HepG2 (cell line): ENCODE measurements at regions not wholly inside any gene's neighbourhood (a gene's known extent, or its start where the extent isn't known, plus 50 kb on each side); places are given as distances from the start of the nearest gene placed in this dataset.

Source experiments
- ATAC-seq: fragments of 200-7000 bp; cut with Tn5 transposase; 3 replicates; pipeline ENCODE4 v1.9.1; 2020; ENCODE audit warnings: mild to moderate bottlenecking, moderate library complexity
- BruUV-seq: library from RNA; stranded (reverse); fragments of 400-500 nt; replicated peaks from 2 replicates; lab custom pipeline; 2021; lab: Mats Ljungman, UMichigan
- CTCF ChIA-PET: fragments of 300-600 bp; formaldehyde crosslinking; extraction: SDS; loops from one replicate; lab custom pipeline; 2021; ENCODE audit warnings: low total read pairs, inconsistent platforms, low intra/inter-chr PET ratio; lab: Yijun Ruan, JAX
- POLR2A ChIA-PET: fragments of 350-600 bp; sonication (Branson Sonifier 250); formaldehyde crosslinking; loops from one replicate; lab custom pipeline; 2020; ENCODE audit warnings: antibody characterized with exemption, inconsistent platforms; lab: Yijun Ruan, JAX
- DNase-seq: peaks from one replicate; pipeline ENCODE4 v3.0.0-alpha.2; 2015; ENCODE audit warnings: low spot score
- FAIRE-seq: peaks from 3 replicates; lab custom pipeline; 2011; peaks lifted over from hg19 to GRCh38; lab: Jason Lieb, UNC
- H2AFZ ChIP-seq: one replicate; pipeline ENCODE4 v1.6.1; 2011; ENCODE audit warnings: low read length, inconsistent platforms
- H3K27ac ChIP-seq: fragments of 300-600 bp; 3 replicates; pipeline ENCODE4 v1.8.0; 2011; ENCODE audit warnings: mixed run types, mild to moderate bottlenecking, mixed read lengths, low read length, inconsistent platforms; ENCODE audit not compliant: insufficient read depth; ENCODE audit errors: extremely low read length
- H3K27me3 ChIP-seq, 2 experiments: fragments of 200-600 bp in 1 of 2; 2 replicates in 1 of 2; 3 replicates in 1 of 2; pipeline versions ENCODE4 v1.6.0 to v1.8.0; 2011; ENCODE audit warnings: low read length in 2 of 2, mild to moderate bottlenecking in 2 of 2, moderate library complexity in 2 of 2, inconsistent platforms in 1 of 2; ENCODE audit not compliant: insufficient read depth in 2 of 2, control insufficient read depth in 1 of 2
- H3K36me3 ChIP-seq, 2 experiments: fragments of 200-600 bp in 1 of 2; replicated peaks in 1 of 2; 2 replicates in 1 of 2; 3 replicates in 1 of 2; pipeline versions ENCODE4 v1.5.1 to v1.8.0; 2011; ENCODE audit warnings: low read length in 2 of 2, inconsistent platforms in 1 of 2; ENCODE audit not compliant: insufficient read depth in 2 of 2, control insufficient read depth in 1 of 2
- H3K4me1 ChIP-seq: 2 replicates; pipeline ENCODE4 v1.5.1; 2012; ENCODE audit warnings: low read length, inconsistent platforms; ENCODE audit not compliant: insufficient read depth
- H3K4me2 ChIP-seq: 2 replicates; pipeline ENCODE4 v1.6.0; 2011; ENCODE audit warnings: low read depth, low read length, inconsistent platforms
- H3K4me3 ChIP-seq, 3 experiments: fragments of 200-600 bp in 1 of 3; sonication (generic), shearing (Covaris generic) in 1 of 3; replicated peaks in 1 of 3; 2 replicates each; pipeline ENCODE4 v1.5.1; 2011 to 2016; ENCODE audit warnings: low read length in 3 of 3, inconsistent platforms in 2 of 3, low read depth in 2 of 3, mild to moderate bottlenecking in 2 of 3, control low read depth in 1 of 3, mixed read lengths in 1 of 3; ENCODE audit not compliant: insufficient read depth in 1 of 3
- H3K79me2 ChIP-seq: one replicate; pipeline ENCODE4 v1.6.1; 2011; ENCODE audit warnings: low read length, inconsistent platforms; ENCODE audit not compliant: insufficient read depth
- H3K9ac ChIP-seq: 2 replicates; pipeline ENCODE4 v1.6.0; 2011; ENCODE audit warnings: mild to moderate bottlenecking, low read depth, low read length, inconsistent platforms; ENCODE audit not compliant: insufficient read depth
- H3K9me3 ChIP-seq: 2 replicates; pipeline ENCODE4 v1.5.1; 2012; ENCODE audit warnings: mild to moderate bottlenecking, low read length
- H4K20me1 ChIP-seq: 2 replicates; pipeline ENCODE4 v1.6.0; 2011; ENCODE audit warnings: inconsistent platforms, mild to moderate bottlenecking, low read length, moderate library complexity; ENCODE audit not compliant: insufficient read depth
- MATR3 ChIP-seq: sonication (generic); formaldehyde crosslinking; IDR thresholded peaks from 2 replicates; pipeline ENCODE4 v1.4.0; 2020; ENCODE audit warnings: missing genetic modification reagents
- MEF2D ChIP-seq: sonication (generic); formaldehyde crosslinking; IDR thresholded peaks from 2 replicates; pipeline ENCODE4 v1.5.1; 2020; ENCODE audit warnings: mild to moderate bottlenecking, missing genetic modification reagents
- ZKSCAN8 ChIP-seq: IDR thresholded peaks from 2 replicates; pipeline ENCODE4 v1.6.1; 2016; ENCODE audit warnings: borderline replicate concordance, missing genetic modification reagents, missing compliant biosample characterization
- ZNF75D ChIP-seq: sonication (generic); formaldehyde crosslinking; IDR thresholded peaks from 2 replicates; pipeline ENCODE4 v1.8.1; 2023; ENCODE audit warnings: missing genetic modification reagents, mild to moderate bottlenecking, borderline replicate concordance
- ZZZ3 ChIP-seq: sonication (generic); formaldehyde crosslinking; IDR thresholded peaks from 2 replicates; pipeline ENCODE4 v1.4.0; 2020; ENCODE audit warnings: missing genetic modification reagents, mild to moderate bottlenecking, borderline replicate concordance
- WGBS: methylation state at CpG from one replicate; pipeline ENCODE4 v1.1.6; 2017; ENCODE audit warnings: low lambda C conversion rate; 5-methylcytosine and 5-hydroxymethylcytosine counted together
- in situ Hi-C: cut with HindIII; loops from 2 replicates; pipeline ENCODE4 v1.10.0; 2017; ENCODE audit warnings: low pct_unique_long_range_greater_than_20kb; ENCODE audit not compliant: extremely low pct_ligation_motif_present
- intact Hi-C: fragments of 100-400 bp; cut with micrococcal nuclease; formaldehyde crosslinking; loops from one replicate; pipeline ENCODE4 v1.10.0; 2022; ENCODE audit not compliant: unreplicated experiment
- TF ChIP-seq, protein P1 (sequence below): sonication (generic); formaldehyde crosslinking; IDR thresholded peaks from 2 replicates; pipeline ENCODE4 v1.4.0; 2020; ENCODE audit warnings: missing genetic modification reagents

DNA sequence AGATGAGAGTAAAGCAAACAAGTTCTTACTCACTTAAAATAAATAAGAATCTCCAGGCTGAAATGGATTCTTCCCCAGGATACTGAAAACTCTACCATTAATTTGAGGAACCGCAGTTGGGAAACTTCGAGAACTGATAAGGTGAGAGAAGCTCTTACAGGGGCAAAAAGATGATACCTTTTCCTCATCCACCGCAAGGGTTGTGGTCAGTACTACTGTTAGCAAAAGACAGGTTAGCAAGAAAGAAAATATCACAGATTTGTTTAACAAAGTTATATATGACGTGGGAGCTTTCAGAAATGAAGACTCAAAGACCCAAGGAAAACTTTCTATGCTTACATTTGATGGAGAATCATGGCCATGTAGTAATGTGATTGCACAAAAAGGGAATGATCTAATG, 441.6 kb downstream of the PCNX1 start:
- Histone ChIP-seq H4K20me1 (no peaks in the 10 kb centered on the region), H3K4me3 (no peak overlapping the region), H3K9me3 (no peaks in the 10 kb centered on the region), H3K4me2 (no peak overlapping the region), H3K4me1 (no peaks in the 10 kb centered on the region), H3K79me2 (peaks cover 13% of the 10 kb centered on the region), H2AFZ (no peak overlapping the region), H3K9ac (no peak overlapping the region), H3K27me3 (no peaks in the 10 kb centered on the region; a peak in 1 of 5 replicates), H3K36me3 (no peaks in the 10 kb centered on the region), H3K27ac (no peak overlapping the region)
- in situ Hi-C loops (no loop called here), intact Hi-C loops (no loop called here)
- BruUV-seq: no TSS peak
- 95% methylated on average over 4 of the region's 4 CpGs for WGBS
- DNase-seq (no peak), FAIRE-seq (no peak), ATAC-seq (no peak)
- POLR2A ChIA-PET: no interaction called here
- TF ChIP-seq ZKSCAN8 (CRISPR knock-in tag): no peak
- CTCF ChIA-PET: no interaction called here

DNA sequence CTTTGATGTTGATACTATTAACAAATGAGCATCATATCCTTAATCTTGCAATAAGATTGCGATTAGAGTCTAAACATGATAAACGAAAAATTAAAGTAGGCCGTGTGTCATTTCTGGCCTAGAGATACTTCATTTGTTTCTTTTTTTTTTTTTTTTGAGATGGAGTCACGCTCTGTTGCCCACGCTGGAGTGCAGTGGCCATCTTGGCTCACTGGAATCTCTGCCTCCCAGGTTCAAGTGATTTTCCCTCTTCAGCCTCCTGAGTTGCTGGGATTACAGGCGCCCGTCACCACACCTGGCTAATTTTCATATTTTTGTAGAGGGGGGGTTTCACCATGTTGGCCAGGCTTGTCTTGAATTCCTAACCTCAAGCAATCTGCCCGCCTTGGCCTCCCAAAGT, 446.9 kb downstream of the PCNX1 start:
- intact Hi-C loops: no loop called here
- Histone ChIP-seq H3K36me3 (no peaks in the 10 kb centered on the region), H3K4me3 (no peak overlapping the region), H3K9ac (no peak overlapping the region), H3K27me3 (no peaks in the 10 kb centered on the region; a peak in 1 of 5 replicates), H3K9me3 (no peaks in the 10 kb centered on the region), H3K79me2 (no peaks in the 10 kb centered on the region), H3K4me2 (no peak overlapping the region), H3K27ac (no peak overlapping the region), H2AFZ (no peak overlapping the region), H3K4me1 (no peaks in the 10 kb centered on the region), H4K20me1 (no peaks in the 10 kb centered on the region)
- 96% methylated on average over 8 of the region's 8 CpGs for whole genome bisulfite sequencing
- BruUV-seq: no TSS peak
- ChIA-PET POLR2A (no interaction called here), CTCF (no interaction called here)
- FAIRE-seq: no peak
- in situ Hi-C loops: no loop called here
- no peak for DNase-seq
- TF ChIP-seq MATR3 (CRISPR knock-in tag) (no peak), MEF2D (CRISPR knock-in tag) (no peak), ZNF75D (CRISPR knock-in tag) (no peak), ZZZ3 (CRISPR knock-in tag) (no peak)
- TF ChIP-seq, protein P1, sequence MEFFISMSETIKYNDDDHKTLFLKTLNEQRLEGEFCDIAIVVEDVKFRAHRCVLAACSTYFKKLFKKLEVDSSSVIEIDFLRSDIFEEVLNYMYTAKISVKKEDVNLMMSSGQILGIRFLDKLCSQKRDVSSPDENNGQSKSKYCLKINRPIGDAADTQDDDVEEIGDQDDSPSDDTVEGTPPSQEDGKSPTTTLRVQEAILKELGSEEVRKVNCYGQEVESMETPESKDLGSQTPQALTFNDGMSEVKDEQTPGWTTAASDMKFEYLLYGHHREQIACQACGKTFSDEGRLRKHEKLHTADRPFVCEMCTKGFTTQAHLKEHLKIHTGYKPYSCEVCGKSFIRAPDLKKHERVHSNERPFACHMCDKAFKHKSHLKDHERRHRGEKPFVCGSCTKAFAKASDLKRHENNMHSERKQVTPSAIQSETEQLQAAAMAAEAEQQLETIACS (CRISPR knock-in tag): no peak
- ATAC-seq: no peak
